ENCODE measurements at regions not wholly inside any gene's neighbourhood (a gene's known extent, or its start where the extent isn't known, plus 50 kb on each side); places are given as distances from the start of the nearest gene placed in this dataset.
"Not testable (repeated sequence)": the region's sequence is repeated elsewhere in the genome, so short reads cannot be mapped to it uniquely, and the experiment has no call there.

GRCh38 chrX:118261151-118261550, 84.8 kb upstream of the WDR44 start:
- DNase-seq, result no peak

- peak in 1 of 3 experiments; percentile 27 for DNase-seq
Measured at GRCh38 chrX:118271775-118272174, 74.1 kb upstream of the WDR44 start.

GRCh38 chrX:118272242-118272641, 73.7 kb upstream of the WDR44 start:
- DNase-seq, result no peak

GRCh38 chrX:118286066-118286762, 59.7 kb upstream of the WDR44 start:
- no peak for DNase-seq

GRCh38 chrX:118295818-118296217, 50.1 kb upstream of the WDR44 start:
- not testable (repeated sequence) for DNase-seq

Measured in NCI-H1417 (cell line).